Upper lobe of right lung (tissue), 1 donor: ENCODE measurements at regions not wholly inside any gene's neighbourhood (a gene's known extent, or its start where the extent isn't known, plus 50 kb on each side); places are given as distances from the start of the nearest gene placed in this dataset.

Experiments used
- ATAC-seq: fragments of 200-7000 bp; cut with Tn5 transposase; one replicate; pipeline ENCODE4 v1.9.1; 2020; ENCODE audit warnings: mild to moderate bottlenecking, moderate library complexity
- DNase-seq: peaks from one replicate; pipeline ENCODE4 v3.0.0-alpha.2; 2020
- H3K27ac ChIP-seq: fragments of 200-600 bp; one replicate; pipeline ENCODE4 v1.8.0; 2022
- H3K27me3 ChIP-seq: fragments of 200-600 bp; one replicate; pipeline ENCODE4 v1.8.0; 2022; ENCODE audit warnings: mild to moderate bottlenecking
- H3K36me3 ChIP-seq: fragments of 200-600 bp; one replicate; pipeline ENCODE4 v1.8.0; 2022
- H3K4me1 ChIP-seq: fragments of 200-600 bp; one replicate; pipeline ENCODE4 v1.8.0; 2022
- H3K4me3 ChIP-seq: fragments of 200-600 bp; one replicate; pipeline ENCODE4 v1.8.0; 2022; ENCODE audit warnings: mild to moderate bottlenecking
- H3K9me3 ChIP-seq: fragments of 200-600 bp; one replicate; pipeline ENCODE4 v1.8.0; 2022
- CTCF ChIP-seq: fragments of 200-600 bp; IDR thresholded peaks from one replicate; pipeline ENCODE4 v1.8.0; 2022; ENCODE audit warnings: antibody characterized with exemption
- intact Hi-C: fragments of 100-400 bp; cut with DNase I; formaldehyde crosslinking; loops from one replicate; pipeline ENCODE4 v1.11.0; 2022
- donor health status: DM: no; HTN: yes; CAD: no; lungs with severe emphysema.

DNA sequence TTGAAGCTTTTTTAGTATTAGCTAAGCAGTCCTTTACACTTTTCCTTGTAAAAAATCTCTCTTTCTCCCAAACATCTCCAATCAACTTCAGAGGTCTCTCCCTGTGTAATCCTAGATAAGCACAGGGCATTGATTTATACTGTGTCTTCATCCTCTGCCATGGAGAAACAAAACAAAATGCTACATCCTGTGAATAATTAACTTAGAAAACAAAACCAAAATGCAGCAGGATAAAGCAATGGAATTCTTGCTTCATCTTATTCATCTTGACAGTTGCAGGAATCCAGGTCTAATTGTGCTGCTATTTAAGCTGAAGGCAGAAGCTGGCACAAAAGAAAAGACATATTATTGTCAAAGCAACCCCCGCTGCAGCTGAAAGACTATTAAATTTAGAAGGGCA, 641.5 kb upstream of the SORCS1 start:
- TF ChIP-seq CTCF: no peak
- Histone ChIP-seq H3K27ac (no peak overlapping the region), H3K4me1 (no peaks in the 10 kb centered on the region), H3K36me3 (no peaks in the 10 kb centered on the region), H3K4me3 (no peak overlapping the region), H3K9me3 (no peaks in the 10 kb centered on the region), H3K27me3 (no peaks in the 10 kb centered on the region)
- ATAC-seq (no peak), DNase-seq (no peak)
- intact Hi-C loops: no loop called here

DNA sequence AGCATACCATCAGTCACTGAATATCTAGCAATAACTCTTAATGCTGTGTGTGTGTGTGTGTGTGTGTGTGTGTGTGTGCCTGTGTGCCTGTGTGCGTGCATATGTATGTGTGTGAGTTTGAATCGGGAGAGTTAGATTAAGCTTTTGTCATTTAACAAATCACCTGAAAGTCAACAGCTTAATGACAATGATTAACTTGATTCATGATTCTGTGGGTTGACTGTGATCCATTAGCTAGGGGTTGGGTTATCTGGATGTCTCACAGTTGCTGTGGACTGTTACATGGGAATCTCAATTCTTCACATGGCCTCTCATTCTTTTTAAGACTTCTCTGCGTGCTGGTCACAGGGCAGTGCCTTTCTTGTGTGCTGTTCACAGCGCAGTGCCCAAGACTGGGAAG, 639.0 kb upstream of the SORCS1 start:
- Histone ChIP-seq H3K36me3 (no peaks in the 10 kb centered on the region), H3K4me3 (no peak overlapping the region), H3K9me3 (no peaks in the 10 kb centered on the region), H3K27me3 (no peaks in the 10 kb centered on the region), H3K4me1 (no peaks in the 10 kb centered on the region), H3K27ac (no peak overlapping the region)
- no peak for DNase-seq
- no peak for TF ChIP-seq CTCF
- intact Hi-C loops: no loop called here
- no peak for ATAC-seq

DNA sequence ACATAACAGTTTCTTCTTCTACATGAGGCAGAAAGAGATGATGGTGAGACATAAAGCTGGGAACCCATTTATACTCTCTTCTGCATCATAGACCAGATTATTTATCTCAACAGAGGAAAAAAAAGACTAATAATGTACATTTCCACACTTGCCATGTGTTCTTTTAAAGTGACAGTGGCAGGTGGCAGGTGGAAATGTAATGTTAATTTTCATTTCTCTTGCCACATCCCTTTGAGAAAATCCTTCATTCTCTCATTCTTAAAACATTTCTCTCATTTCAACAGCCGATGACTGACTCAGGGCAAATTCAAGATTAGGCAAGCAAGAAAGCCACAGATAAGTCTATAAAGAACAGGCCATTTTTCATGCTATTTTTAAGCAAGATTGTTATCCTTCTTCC, 635.6 kb upstream of the SORCS1 start:
- no peak overlapping the region for H3K4me3 ChIP-seq
- ATAC-seq: no peak
- no peaks in the 10 kb centered on the region for H3K36me3 ChIP-seq
- intact Hi-C loops: no loop called here
- no peaks in the 10 kb centered on the region for H3K9me3 ChIP-seq
- no peak for TF ChIP-seq CTCF
- no peak for DNase-seq
- no peak overlapping the region for H3K27ac ChIP-seq
- no peaks in the 10 kb centered on the region for H3K27me3 ChIP-seq
- H3K4me1 ChIP-seq: no peaks in the 10 kb centered on the region

DNA sequence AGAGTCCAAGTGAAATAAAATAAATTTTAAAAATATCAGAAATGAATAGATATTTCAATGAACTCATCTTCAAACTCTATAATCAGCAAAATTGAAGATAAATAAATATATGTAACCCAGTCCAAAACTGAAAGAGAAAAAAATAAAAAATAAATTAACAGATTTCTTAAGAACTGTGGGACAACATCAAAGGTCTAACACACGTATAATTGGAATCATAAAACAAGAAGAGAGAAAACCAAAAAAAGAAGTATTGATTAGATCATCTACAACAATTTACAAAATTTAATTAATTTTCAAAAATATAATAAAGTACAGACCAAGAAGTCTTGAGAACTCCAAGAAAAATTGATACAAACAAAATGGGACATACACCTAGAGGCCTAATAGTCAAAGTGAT, 625.8 kb upstream of the SORCS1 start:
- no peak overlapping the region for H3K4me3 ChIP-seq
- H3K27me3 ChIP-seq: no peaks in the 10 kb centered on the region
- no peak overlapping the region for H3K27ac ChIP-seq
- H3K9me3 ChIP-seq: peaks cover 8% of the 10 kb centered on the region
- intact Hi-C loops: no loop called here
- ATAC-seq: no peak
- no peaks in the 10 kb centered on the region for H3K36me3 ChIP-seq
- no peaks in the 10 kb centered on the region for H3K4me1 ChIP-seq
- DNase-seq: no peak
- TF ChIP-seq CTCF: no peak

DNA sequence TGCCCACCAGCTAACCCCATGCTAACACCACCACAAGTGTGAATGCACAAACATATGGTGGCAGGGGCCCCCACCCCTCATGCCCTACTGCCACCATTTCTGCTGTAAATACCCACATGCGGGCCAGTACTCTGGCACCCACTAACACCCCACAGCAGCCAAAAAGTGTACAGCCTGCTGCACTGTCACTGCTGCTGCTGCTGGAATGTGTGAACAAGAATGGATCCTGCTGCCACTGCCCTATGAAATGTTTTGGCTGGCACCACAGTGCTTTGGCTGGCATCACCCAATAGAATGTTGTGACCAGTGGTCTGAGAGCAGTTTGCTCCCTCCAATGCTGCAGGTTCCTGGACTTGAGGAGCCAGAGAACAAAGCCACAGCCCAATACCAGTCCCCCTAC, 606.6 kb upstream of the SORCS1 start:
- Histone ChIP-seq H3K36me3 (no peaks in the 10 kb centered on the region), H3K27ac (no peak overlapping the region), H3K4me1 (no peaks in the 10 kb centered on the region), H3K27me3 (no peaks in the 10 kb centered on the region), H3K9me3 (no peaks in the 10 kb centered on the region), H3K4me3 (no peak overlapping the region)
- TF ChIP-seq CTCF: no peak
- ATAC-seq (no peak), DNase-seq (no peak)
- intact Hi-C loops: no loop called here

DNA sequence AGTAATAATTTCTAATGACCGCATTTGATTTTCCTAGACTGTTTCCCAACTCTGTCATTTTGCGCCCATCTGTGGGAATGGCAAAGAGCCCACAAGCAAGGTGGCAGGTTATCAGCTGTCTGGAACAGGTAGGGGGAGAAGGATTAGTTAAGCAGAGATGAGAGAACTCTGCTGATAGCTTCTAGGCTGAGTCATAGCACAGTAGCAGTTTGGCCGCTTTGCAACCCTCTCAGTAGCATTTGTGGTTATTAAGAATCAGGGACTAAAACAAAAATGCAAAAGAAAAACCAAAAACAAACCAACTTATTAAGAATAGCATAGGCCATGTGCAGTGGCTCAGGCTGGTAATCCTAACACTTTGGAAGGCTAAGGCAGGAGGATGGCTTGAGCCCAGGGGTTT, 602.7 kb upstream of the SORCS1 start:
- H3K27me3 ChIP-seq: no peaks in the 10 kb centered on the region
- H3K9me3 ChIP-seq: no peaks in the 10 kb centered on the region
- H3K4me1 ChIP-seq: no peaks in the 10 kb centered on the region
- no peak for TF ChIP-seq CTCF
- intact Hi-C loops: no loop called here
- DNase-seq (no peak), ATAC-seq (no peak)
- H3K4me3 ChIP-seq: no peak overlapping the region
- no peaks in the 10 kb centered on the region for H3K36me3 ChIP-seq
- no peak overlapping the region for H3K27ac ChIP-seq
